ENCODE measurements at regions not wholly inside any gene's neighbourhood (a gene's known extent, or its start where the extent isn't known, plus 50 kb on each side); places are given as distances from the start of the nearest gene placed in this dataset.

DNA sequence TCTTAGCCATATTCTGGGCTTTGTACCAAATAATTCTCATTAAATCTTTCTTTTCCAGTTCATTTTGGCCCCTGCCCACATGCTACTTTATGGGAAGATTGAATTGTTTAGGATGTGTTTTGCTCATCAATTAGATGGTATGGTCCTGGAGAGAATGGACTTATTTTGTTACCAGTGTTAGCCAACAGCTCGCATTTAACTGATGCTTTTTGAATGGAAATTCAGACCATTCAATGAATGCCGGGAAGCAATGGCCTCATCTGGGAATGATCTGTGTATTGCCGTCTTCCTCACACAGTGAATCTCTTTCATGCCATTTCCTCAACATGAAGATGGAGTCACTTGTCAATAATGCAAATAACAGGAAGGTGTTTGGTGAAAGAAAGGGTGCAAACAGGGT, 370.6 kb upstream of the PIK3R1 start:
- TF ChIP-seq, protein P1, sequence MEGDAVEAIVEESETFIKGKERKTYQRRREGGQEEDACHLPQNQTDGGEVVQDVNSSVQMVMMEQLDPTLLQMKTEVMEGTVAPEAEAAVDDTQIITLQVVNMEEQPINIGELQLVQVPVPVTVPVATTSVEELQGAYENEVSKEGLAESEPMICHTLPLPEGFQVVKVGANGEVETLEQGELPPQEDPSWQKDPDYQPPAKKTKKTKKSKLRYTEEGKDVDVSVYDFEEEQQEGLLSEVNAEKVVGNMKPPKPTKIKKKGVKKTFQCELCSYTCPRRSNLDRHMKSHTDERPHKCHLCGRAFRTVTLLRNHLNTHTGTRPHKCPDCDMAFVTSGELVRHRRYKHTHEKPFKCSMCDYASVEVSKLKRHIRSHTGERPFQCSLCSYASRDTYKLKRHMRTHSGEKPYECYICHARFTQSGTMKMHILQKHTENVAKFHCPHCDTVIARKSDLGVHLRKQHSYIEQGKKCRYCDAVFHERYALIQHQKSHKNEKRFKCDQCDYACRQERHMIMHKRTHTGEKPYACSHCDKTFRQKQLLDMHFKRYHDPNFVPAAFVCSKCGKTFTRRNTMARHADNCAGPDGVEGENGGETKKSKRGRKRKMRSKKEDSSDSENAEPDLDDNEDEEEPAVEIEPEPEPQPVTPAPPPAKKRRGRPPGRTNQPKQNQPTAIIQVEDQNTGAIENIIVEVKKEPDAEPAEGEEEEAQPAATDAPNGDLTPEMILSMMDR (IDR thresholded peaks at IDR 0.05): no peak
- TF ChIP-seq EP300 (IDR thresholded peaks at IDR 0.05) (no peak), POLR2AphosphoS5 (IDR thresholded peaks at IDR 0.05) (no peak), POLR2A (IDR thresholded peaks at IDR 0.05) (no peak)

Data from stomach (tissue), 4 donors.